ENCODE measurements at regions not wholly inside any gene's neighbourhood (a gene's known extent, or its start where the extent isn't known, plus 50 kb on each side); places are given as distances from the start of the nearest gene placed in this dataset.

DNA sequence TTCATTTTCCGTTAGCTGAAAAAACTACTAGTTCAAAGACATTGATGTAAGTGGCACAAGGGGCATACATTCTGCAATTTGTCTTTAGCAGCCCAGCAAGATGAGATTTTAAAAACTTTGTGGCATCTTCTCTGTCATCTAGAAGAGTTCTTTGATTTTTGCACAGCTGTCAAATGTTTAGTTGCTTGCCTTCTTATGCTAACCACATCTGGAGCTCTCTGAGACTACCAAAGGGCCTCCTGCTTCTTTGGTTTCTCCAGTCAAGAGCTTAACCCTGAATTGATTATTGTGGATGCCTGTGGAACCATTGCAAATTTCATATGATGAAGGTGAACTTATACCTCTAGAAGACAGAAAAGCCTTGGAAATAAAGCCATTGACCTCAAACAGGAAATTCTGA, 468.7 kb upstream of the RGMA start:
- Mint-ChIP-seq H3K4me1 (ENCODE audit: unreplicated experiment) (peaks cover 4% of the 10 kb centered on the region), H3K9me3 (no peaks in the 10 kb centered on the region), H3K36me3 (no peaks in the 10 kb centered on the region), H3K27ac (no peak overlapping the region), H3K27me3 (peaks cover 10% of the 10 kb centered on the region), H3K4me3 (no peak overlapping the region)
- no peak for DNase-seq (ENCODE audit: extremely low spot score, unreplicated experiment)
- TF ChIP-seq, protein P1, sequence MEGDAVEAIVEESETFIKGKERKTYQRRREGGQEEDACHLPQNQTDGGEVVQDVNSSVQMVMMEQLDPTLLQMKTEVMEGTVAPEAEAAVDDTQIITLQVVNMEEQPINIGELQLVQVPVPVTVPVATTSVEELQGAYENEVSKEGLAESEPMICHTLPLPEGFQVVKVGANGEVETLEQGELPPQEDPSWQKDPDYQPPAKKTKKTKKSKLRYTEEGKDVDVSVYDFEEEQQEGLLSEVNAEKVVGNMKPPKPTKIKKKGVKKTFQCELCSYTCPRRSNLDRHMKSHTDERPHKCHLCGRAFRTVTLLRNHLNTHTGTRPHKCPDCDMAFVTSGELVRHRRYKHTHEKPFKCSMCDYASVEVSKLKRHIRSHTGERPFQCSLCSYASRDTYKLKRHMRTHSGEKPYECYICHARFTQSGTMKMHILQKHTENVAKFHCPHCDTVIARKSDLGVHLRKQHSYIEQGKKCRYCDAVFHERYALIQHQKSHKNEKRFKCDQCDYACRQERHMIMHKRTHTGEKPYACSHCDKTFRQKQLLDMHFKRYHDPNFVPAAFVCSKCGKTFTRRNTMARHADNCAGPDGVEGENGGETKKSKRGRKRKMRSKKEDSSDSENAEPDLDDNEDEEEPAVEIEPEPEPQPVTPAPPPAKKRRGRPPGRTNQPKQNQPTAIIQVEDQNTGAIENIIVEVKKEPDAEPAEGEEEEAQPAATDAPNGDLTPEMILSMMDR (conservative IDR thresholded peaks at IDR 0.05): no peak

DNA sequence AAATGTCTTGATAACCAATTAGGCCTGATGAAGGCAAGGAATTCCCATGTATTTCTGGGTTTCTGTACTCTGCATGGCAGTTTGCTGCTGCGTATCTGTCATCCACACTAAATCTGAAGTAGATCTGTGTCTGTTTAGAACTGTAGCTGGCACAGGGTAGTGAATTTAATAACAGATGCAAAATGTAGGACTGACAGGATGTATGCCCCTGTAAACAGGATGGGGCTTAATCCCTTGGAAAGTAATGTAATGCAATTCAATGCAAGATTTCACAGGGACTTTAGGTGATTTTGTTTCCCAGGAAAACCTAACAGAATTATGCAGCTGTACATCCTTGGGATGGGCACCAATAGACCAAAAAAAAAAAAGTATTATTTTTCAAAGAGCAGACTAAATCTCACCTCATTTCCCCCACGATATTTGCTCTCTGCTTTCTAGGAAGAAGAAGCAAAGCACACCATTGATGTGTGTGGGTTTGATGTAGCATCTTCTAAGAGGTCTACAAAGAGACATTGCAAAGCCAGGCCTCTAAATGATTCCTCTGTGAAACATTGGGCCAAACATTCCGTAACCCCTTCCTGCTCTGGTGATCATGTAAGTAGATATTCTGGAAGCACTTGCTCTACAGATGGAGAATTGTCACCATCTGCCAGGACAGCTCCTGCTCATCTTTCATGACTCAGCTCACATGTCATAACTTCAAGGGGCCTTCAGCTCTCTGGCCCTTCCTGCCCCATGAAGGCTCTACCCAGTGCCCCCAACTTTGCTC, 464.3 kb upstream of the RGMA start:
- peaks cover 6% of the 10 kb centered on the region for H3K27me3 Mint-ChIP-seq
- peaks cover 3% of the 10 kb centered on the region for H3K36me3 Mint-ChIP-seq
- no peak for DNase-seq (ENCODE audit: extremely low spot score, unreplicated experiment)
- no peak overlapping the region for H3K27ac Mint-ChIP-seq
- no peaks in the 10 kb centered on the region for H3K9me3 Mint-ChIP-seq
- no peaks in the 10 kb centered on the region for H3K4me1 Mint-ChIP-seq (ENCODE audit: unreplicated experiment)
- no peak overlapping the region for H3K4me3 Mint-ChIP-seq
- TF ChIP-seq, protein P1 (conservative IDR thresholded peaks at IDR 0.05): no peak

DNA sequence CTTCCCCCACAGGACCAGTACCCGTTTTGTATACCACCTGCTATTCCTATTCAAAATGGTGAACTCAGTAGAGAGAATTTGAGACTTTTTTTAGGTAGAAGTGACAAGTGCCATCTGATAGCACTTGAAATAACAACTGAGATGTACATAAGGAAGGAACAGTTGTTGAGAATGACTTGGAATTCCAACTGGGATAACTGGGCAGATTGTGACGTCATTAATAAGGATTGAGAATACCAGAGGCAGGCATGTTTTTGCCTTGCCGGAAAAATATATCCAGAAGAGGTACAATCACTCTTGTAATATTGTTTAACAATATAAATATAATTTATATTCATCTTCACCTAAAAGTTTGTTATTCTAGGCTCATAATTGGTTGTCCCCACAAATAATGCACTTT, 454.1 kb upstream of the RGMA start:
- Mint-ChIP-seq H3K4me3 (no peak overlapping the region), H3K36me3 (peaks cover under 1% of the 10 kb centered on the region), H3K27ac (no peak overlapping the region), H3K4me1 (ENCODE audit: unreplicated experiment) (peaks cover 11% of the 10 kb centered on the region), H3K27me3 (no peaks in the 10 kb centered on the region), H3K9me3 (peaks cover under 1% of the 10 kb centered on the region)
- TF ChIP-seq, protein P1 (conservative IDR thresholded peaks at IDR 0.05): no peak
- no peak for DNase-seq (ENCODE audit: extremely low spot score, unreplicated experiment)

DNA sequence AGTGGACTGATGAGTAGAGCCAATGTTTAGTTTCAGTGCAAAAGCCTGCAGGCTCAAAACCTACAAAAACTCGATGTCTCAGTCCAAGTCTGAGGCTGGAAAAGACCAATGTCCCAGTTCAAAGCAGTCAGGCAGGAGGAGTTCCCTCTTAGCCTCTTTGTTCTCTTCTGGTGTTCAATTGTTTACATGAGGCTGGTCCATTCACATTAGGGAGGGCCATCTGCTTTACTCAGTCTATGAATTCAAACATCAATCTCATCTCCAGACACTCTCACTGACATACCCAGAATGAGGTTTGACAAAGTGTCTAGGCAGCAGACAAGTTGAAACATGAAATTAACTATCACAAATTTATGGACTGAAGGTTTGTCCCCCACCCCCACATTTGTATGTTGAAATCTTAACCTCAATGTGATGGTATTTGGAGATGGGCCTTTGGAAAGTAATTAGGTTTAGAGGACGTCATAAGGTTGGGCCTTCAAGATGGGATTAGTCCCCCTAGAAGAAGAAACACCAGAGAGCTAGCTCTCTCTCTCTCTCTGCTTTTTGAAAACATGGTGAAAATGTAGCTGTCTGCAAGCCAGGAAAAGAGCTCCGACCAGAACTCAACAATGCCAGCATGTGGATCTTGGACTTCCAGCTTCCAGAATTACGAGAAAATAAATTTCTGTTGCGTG, 438.5 kb upstream of the RGMA start:
- no peak overlapping the region for H3K27ac Mint-ChIP-seq
- H3K9me3 Mint-ChIP-seq: no peaks in the 10 kb centered on the region
- no peak for DNase-seq (ENCODE audit: extremely low spot score, unreplicated experiment)
- H3K36me3 Mint-ChIP-seq: no peaks in the 10 kb centered on the region
- no peaks in the 10 kb centered on the region for H3K27me3 Mint-ChIP-seq
- H3K4me3 Mint-ChIP-seq: no peak overlapping the region
- TF ChIP-seq, protein P1 (conservative IDR thresholded peaks at IDR 0.05): no peak
- H3K4me1 Mint-ChIP-seq (ENCODE audit: unreplicated experiment): no peaks in the 10 kb centered on the region

DNA sequence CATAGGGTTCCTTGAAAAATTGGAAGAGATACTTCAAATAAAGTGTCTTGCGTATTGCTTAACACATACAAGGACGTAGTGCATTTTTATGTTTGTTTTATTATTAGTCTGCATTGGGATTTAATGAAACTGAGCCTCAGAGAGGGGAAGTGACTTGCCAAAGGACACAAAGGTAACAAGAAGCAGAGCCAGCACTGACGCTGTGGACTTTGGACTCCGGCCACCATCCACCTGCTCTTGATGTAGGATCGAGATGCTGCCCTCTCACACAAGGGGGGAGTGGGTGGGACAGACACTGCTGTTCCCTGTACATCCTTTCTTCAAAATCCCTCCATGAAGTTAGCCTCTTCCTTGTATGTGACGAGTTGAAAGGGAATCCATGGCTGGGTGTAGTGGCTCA, 435.4 kb upstream of the RGMA start:
- H3K4me1 Mint-ChIP-seq (ENCODE audit: unreplicated experiment): no peaks in the 10 kb centered on the region
- no peak overlapping the region for H3K4me3 Mint-ChIP-seq
- H3K27me3 Mint-ChIP-seq: no peaks in the 10 kb centered on the region
- H3K36me3 Mint-ChIP-seq: no peaks in the 10 kb centered on the region
- no peak overlapping the region for H3K27ac Mint-ChIP-seq
- TF ChIP-seq, protein P1 (conservative IDR thresholded peaks at IDR 0.05): no peak
- no peaks in the 10 kb centered on the region for H3K9me3 Mint-ChIP-seq
- no peak for DNase-seq (ENCODE audit: extremely low spot score, unreplicated experiment)
